ENCODE measurements at regions not wholly inside any gene's neighbourhood (a gene's known extent, or its start where the extent isn't known, plus 50 kb on each side); places are given as distances from the start of the nearest gene placed in this dataset.

- no peaks in the 10 kb centered on the region for H3K9me3 Mint-ChIP-seq
- no peaks in the 10 kb centered on the region for H3K27me3 ChIP-seq (ENCODE audit: insufficient read depth)
- H3K4me1 ChIP-seq (ENCODE audit: insufficient read depth), result no peaks in the 10 kb centered on the region
- no peaks in the 10 kb centered on the region for H4K20me1 ChIP-seq (replicated peaks; ENCODE audit: insufficient read depth)
- H3K4me1 Mint-ChIP-seq, result peaks cover 4% of the 10 kb centered on the region; the same call in 2 of the 3 replicates
- no peaks in the 10 kb centered on the region for H3F3A ChIP-seq (replicated peaks; ENCODE audit: low read depth)
- ATAC-seq, result no peak
- no peak for DNase-seq (ENCODE audit: low spot score)
- H3K27ac Mint-ChIP-seq, result no peak overlapping the region
- H3K9me2 ChIP-seq (ENCODE audit: insufficient read depth), result no peaks in the 10 kb centered on the region
- H2AFZ ChIP-seq, result no peak overlapping the region
- H3K36me3 Mint-ChIP-seq (ENCODE audit: low read depth), result no peaks in the 10 kb centered on the region
- H3K4me3 ChIP-seq, result no peak overlapping the region
- H3K4me3 Mint-ChIP-seq, result no peak overlapping the region
- TF ChIP-seq CTCF (conservative IDR thresholded peaks at IDR 0.05; ENCODE audit: low read depth in 2 of 2), result no peak
- no peak for TF ChIP-seq EZH2phosphoT487 (IDR thresholded peaks at IDR 0.05; ENCODE audit: unreplicated experiment)
- TF ChIP-seq ETS1 (IDR thresholded peaks at IDR 0.05), result no peak
- no peak for TF ChIP-seq JUNB (IDR thresholded peaks at IDR 0.05; ENCODE audit: unreplicated experiment)
- no peak for TF ChIP-seq ZNF462 (CRISPR knock-in tag; IDR thresholded peaks at IDR 0.05)
- no peak for TF ChIP-seq STAT1 (IDR thresholded peaks at IDR 0.05; ENCODE audit: unreplicated experiment)
- TF ChIP-seq ZNF114 (CRISPR knock-in tag; IDR thresholded peaks at IDR 0.05), result no peak
- no peak for TF ChIP-seq EZH2 (IDR thresholded peaks at IDR 0.05; ENCODE audit: low read depth, unreplicated experiment)
- no peak for TF ChIP-seq NANOG (IDR thresholded peaks at IDR 0.05; ENCODE audit: borderline replicate concordance)
- TF ChIP-seq ZNF331 (CRISPR knock-in tag; IDR thresholded peaks at IDR 0.05; ENCODE audit: low read depth), result no peak
- H3K36me3 ChIP-seq (ENCODE audit: insufficient read depth), result no peaks in the 10 kb centered on the region
- H3K79me2 ChIP-seq (replicated peaks; ENCODE audit: insufficient read depth), result no peaks in the 10 kb centered on the region
- H3K27me3 Mint-ChIP-seq (ENCODE audit: insufficient read depth, low read depth, poor library complexity), result peaks cover 8% of the 10 kb centered on the region
- H3K27ac ChIP-seq (ENCODE audit: low read depth), result no peak overlapping the region
- no peak overlapping the region for H3K4me2 ChIP-seq
Observed at GRCh38 chr1:47696404-47696736, 258.5 kb downstream of the FOXD2 start.
